ENCODE measurements at regions not wholly inside any gene's neighbourhood (a gene's known extent, or its start where the extent isn't known, plus 50 kb on each side); places are given as distances from the start of the nearest gene placed in this dataset.

- Histone ChIP-seq H3K36me3 (replicated peaks; ENCODE audit: low read depth, low read length) (no peaks in the 10 kb centered on the region), H3K9me3 (ENCODE audit: insufficient read depth, low read length) (no peaks in the 10 kb centered on the region), H3K4me2 (ENCODE audit: low read length) (no peak overlapping the region), H4K20me1 (ENCODE audit: insufficient read depth, low read length) (no peaks in the 10 kb centered on the region), H3K27ac (ENCODE audit: low read length) (no peak overlapping the region), H3K9ac (ENCODE audit: low read length) (no peak overlapping the region), H3K79me2 (ENCODE audit: low read length) (no peaks in the 10 kb centered on the region), H3K27me3 (ENCODE audit: low read depth, low read length) (no peaks in the 10 kb centered on the region), H3K4me1 (ENCODE audit: low read length) (no peaks in the 10 kb centered on the region), H2AFZ (ENCODE audit: low read depth, low read length) (no peak overlapping the region), H3K4me3 (ENCODE audit: low read length) (no peak overlapping the region)
- no peak for TF ChIP-seq CTCF (IDR thresholded peaks at IDR 0.05; ENCODE audit: low read depth, low read length)
- no peak for TF ChIP-seq EZH2phosphoT487 (IDR thresholded peaks at IDR 0.05; ENCODE audit: low read depth)
Measured at GRCh38 chr2:35562488-35562887, 793.1 kb upstream of the CRIM1 start.

GRCh38 chr2:35548171-35548570 lies 807.4 kb upstream of the CRIM1 start:
- TF ChIP-seq EZH2phosphoT487 (IDR thresholded peaks at IDR 0.05; ENCODE audit: low read depth) (no peak), CTCF (IDR thresholded peaks at IDR 0.05; ENCODE audit: low read depth, low read length) (no peak)
- Histone ChIP-seq H3K9ac (ENCODE audit: low read length) (no peak overlapping the region), H3K27ac (ENCODE audit: low read length) (no peak overlapping the region), H4K20me1 (ENCODE audit: insufficient read depth, low read length) (no peaks in the 10 kb centered on the region), H3K4me3 (ENCODE audit: low read length) (no peak overlapping the region), H3K79me2 (ENCODE audit: low read length) (no peaks in the 10 kb centered on the region), H3K27me3 (ENCODE audit: low read depth, low read length) (no peaks in the 10 kb centered on the region), H3K4me2 (ENCODE audit: low read length) (no peak overlapping the region), H3K36me3 (replicated peaks; ENCODE audit: low read depth, low read length) (no peaks in the 10 kb centered on the region), H2AFZ (ENCODE audit: low read depth, low read length) (no peak overlapping the region), H3K4me1 (ENCODE audit: low read length) (no peaks in the 10 kb centered on the region), H3K9me3 (ENCODE audit: insufficient read depth, low read length) (no peaks in the 10 kb centered on the region)

- Histone ChIP-seq H3K27me3 (ENCODE audit: low read depth, low read length) (no peaks in the 10 kb centered on the region), H3K36me3 (replicated peaks; ENCODE audit: low read depth, low read length) (no peaks in the 10 kb centered on the region), H3K4me1 (ENCODE audit: low read length) (no peaks in the 10 kb centered on the region), H3K9ac (ENCODE audit: low read length) (no peak overlapping the region), H4K20me1 (ENCODE audit: insufficient read depth, low read length) (no peaks in the 10 kb centered on the region), H3K27ac (ENCODE audit: low read length) (no peak overlapping the region), H3K4me2 (ENCODE audit: low read length) (no peak overlapping the region), H3K79me2 (ENCODE audit: low read length) (no peaks in the 10 kb centered on the region), H2AFZ (ENCODE audit: low read depth, low read length) (no peak overlapping the region), H3K9me3 (ENCODE audit: insufficient read depth, low read length) (no peaks in the 10 kb centered on the region), H3K4me3 (ENCODE audit: low read length) (no peak overlapping the region)
- TF ChIP-seq EZH2phosphoT487 (IDR thresholded peaks at IDR 0.05; ENCODE audit: low read depth) (no peak), CTCF (IDR thresholded peaks at IDR 0.05; ENCODE audit: low read depth, low read length) (no peak)
Measured at GRCh38 chr2:35545301-35545700, 810.3 kb upstream of the CRIM1 start.

GRCh38 chr2:35538796-35539195 lies 816.8 kb upstream of the CRIM1 start:
- H3K9me3 ChIP-seq (ENCODE audit: insufficient read depth, low read length) = no peaks in the 10 kb centered on the region
- TF ChIP-seq EZH2phosphoT487 (IDR thresholded peaks at IDR 0.05; ENCODE audit: low read depth) (no peak), CTCF (IDR thresholded peaks at IDR 0.05; ENCODE audit: low read depth, low read length) (no peak)
- H2AFZ ChIP-seq (ENCODE audit: low read depth, low read length) = no peak overlapping the region

More at GRCh38 chr2:35538796-35539195, 816.8 kb upstream of the CRIM1 start:
- no peak overlapping the region for H3K4me3 ChIP-seq (ENCODE audit: low read length)
- no peak overlapping the region for H3K27ac ChIP-seq (ENCODE audit: low read length)
- no peaks in the 10 kb centered on the region for H3K36me3 ChIP-seq (replicated peaks; ENCODE audit: low read depth, low read length)
- H3K4me1 ChIP-seq (ENCODE audit: low read length) = no peaks in the 10 kb centered on the region
- no peaks in the 10 kb centered on the region for H3K79me2 ChIP-seq (ENCODE audit: low read length)
- H3K27me3 ChIP-seq (ENCODE audit: low read depth, low read length) = no peaks in the 10 kb centered on the region
- no peaks in the 10 kb centered on the region for H4K20me1 ChIP-seq (ENCODE audit: insufficient read depth, low read length)
- no peak overlapping the region for H3K9ac ChIP-seq (ENCODE audit: low read length)
- no peak overlapping the region for H3K4me2 ChIP-seq (ENCODE audit: low read length)

Measured in OCI-LY3 (cell line).